ENCODE measurements at regions not wholly inside any gene's neighbourhood (a gene's known extent, or its start where the extent isn't known, plus 50 kb on each side); places are given as distances from the start of the nearest gene placed in this dataset.

DNA sequence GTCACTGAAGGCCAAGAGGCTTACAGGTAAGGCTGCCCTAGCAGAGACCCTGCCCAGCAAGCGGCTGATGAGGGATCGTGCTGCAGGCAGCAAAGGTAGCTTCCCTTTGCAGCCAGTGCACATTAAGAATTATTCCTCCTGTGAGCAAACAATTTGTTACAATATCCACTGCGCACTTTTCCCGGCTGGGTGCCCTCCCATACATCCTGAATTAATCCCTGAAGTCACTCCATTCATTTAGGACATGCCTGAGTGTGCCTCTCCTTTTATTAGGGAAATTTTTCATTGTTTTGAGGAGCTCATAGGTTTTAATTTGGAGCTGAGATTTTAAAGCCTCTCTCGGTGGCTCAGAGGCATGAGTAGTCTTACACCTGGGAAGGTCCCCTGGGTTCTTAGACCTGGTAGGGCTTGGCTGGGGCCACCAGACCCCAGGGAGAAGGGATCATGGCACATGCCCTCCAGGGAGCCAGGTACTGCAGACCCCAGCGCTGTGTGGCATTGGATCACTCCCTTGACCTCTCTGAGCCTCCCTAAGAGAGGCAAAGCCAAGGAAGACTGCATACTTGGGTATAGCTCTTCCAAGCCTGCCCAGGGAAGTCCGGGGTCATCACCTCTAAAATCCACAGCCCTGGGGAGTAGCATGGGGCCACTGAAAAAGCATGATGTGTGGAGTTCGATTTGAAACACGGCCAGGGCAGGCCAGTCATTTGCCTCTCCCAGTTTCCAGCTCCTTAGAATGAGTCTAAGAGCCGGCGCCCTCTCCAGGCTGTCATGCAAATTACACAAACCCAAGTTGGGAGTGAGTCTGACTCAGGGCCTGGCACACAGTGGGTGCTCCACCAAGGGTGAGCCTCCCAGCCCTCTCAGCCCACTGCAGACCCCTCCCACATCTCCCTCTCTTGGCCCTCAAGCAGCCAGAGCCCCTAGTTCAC is 151.9 kb upstream of the LINGO1 start:
- Histone ChIP-seq H3K27me3 (ENCODE audit: control insufficient read depth, insufficient read depth, low read length) (no peaks in the 10 kb centered on the region), H3K4me1 (ENCODE audit: control insufficient read depth, insufficient read depth, low read length) (peaks cover 5% of the 10 kb centered on the region; the same call in 1 of the 2 replicates), H3K27ac (ENCODE audit: low read length) (no peak overlapping the region), H3K4me3 (ENCODE audit: low read length) (no peak overlapping the region), H3K36me3 (ENCODE audit: control insufficient read depth, insufficient read depth, low read length) (no peaks in the 10 kb centered on the region), H3K9me3 (ENCODE audit: control insufficient read depth, insufficient read depth, low read length) (no peaks in the 10 kb centered on the region)
- WGBS (ENCODE audit: insufficient coverage, insufficient read length), result no CpG with 5 or more reads among the region's 11 CpGs
- DNase-seq (ENCODE audit: low read depth, low spot score), result peak; percentile 27

DNA sequence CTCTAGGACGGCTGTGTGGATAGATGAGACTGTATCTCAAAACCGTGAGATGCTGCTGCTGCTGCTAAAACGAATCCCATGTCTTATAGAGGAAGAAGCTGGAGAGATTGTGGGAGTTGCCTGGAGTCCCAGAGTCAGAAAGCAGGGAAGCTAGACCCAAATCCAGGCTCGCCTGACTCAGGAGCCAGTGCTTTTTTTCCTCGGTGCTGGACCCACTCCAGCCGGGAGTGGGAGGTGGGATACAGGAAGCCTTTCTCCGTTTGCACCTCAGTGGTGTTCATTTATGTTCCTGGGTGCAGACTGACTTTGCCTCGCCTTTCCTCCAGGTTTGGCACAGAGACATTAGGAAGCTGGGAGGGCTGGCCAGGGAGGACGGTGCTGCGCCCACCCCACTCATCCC is 150.9 kb upstream of the LINGO1 start:
- peaks cover 5% of the 10 kb centered on the region; the same call in 1 of the 2 replicates for H3K4me1 ChIP-seq (ENCODE audit: control insufficient read depth, insufficient read depth, low read length)

DNA sequence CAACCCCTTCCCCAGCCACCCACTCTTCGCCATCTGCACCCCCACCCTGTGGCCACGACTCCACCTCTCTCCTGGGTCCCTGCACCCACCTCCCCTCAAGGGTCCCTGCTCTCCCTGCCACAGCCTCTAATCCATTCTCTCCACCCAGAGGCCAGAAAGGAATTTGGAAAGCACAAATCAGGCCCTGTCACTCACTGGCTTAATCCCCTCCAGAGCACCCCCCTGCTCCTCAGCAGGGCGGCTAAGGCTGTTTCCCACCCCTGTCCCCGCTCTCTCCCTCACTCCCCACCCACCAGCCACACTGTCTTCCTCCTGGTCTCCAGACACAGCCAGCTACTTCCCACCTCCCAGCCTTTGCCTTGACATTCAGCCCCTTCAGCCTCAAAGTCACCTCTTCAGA is 150.0 kb upstream of the LINGO1 start:
- Histone ChIP-seq H3K27me3 (ENCODE audit: control insufficient read depth, insufficient read depth, low read length) (no peaks in the 10 kb centered on the region), H3K27ac (ENCODE audit: low read length) (no peak overlapping the region), H3K36me3 (ENCODE audit: control insufficient read depth, insufficient read depth, low read length) (no peaks in the 10 kb centered on the region), H3K9me3 (ENCODE audit: control insufficient read depth, insufficient read depth, low read length) (no peaks in the 10 kb centered on the region), H3K4me1 (ENCODE audit: control insufficient read depth, insufficient read depth, low read length) (peaks cover 5% of the 10 kb centered on the region; the same call in 1 of the 2 replicates), H3K4me3 (ENCODE audit: low read length) (no peak overlapping the region)
- no peak for DNase-seq (ENCODE audit: low read depth, low spot score)
- no CpG with 5 or more reads among the region's 4 CpGs for WGBS (ENCODE audit: insufficient coverage, insufficient read length)

More for the DNA sequence above, 150.9 kb upstream of the LINGO1 start:
- no peaks in the 10 kb centered on the region for H3K9me3 ChIP-seq (ENCODE audit: control insufficient read depth, insufficient read depth, low read length)
- no peaks in the 10 kb centered on the region for H3K27me3 ChIP-seq (ENCODE audit: control insufficient read depth, insufficient read depth, low read length)
- WGBS (ENCODE audit: insufficient coverage, insufficient read length), result no CpG with 5 or more reads among the region's 10 CpGs
- no peak for DNase-seq (ENCODE audit: low read depth, low spot score)
- H3K4me3 ChIP-seq (ENCODE audit: low read length), result no peak overlapping the region
- no peak overlapping the region for H3K27ac ChIP-seq (ENCODE audit: low read length)
- no peaks in the 10 kb centered on the region for H3K36me3 ChIP-seq (ENCODE audit: control insufficient read depth, insufficient read depth, low read length)

DNA sequence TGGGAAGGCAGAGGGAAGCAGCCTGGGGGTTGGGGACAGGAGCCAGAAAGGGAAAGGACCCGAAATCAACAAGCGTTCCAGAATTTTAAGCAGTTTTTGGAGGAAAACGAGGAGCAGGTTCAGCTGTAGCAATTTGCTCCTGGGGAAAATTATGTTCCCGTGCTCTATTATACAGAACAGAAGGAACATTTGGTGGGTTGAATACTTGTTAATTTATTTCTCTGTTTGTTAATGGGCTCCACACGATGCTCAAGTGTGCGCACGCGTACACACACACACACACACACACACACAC is 149.2 kb upstream of the LINGO1 start:
- Histone ChIP-seq H3K36me3 (ENCODE audit: control insufficient read depth, insufficient read depth, low read length) (no peaks in the 10 kb centered on the region), H3K27ac (ENCODE audit: low read length) (no peak overlapping the region), H3K27me3 (ENCODE audit: control insufficient read depth, insufficient read depth, low read length) (no peaks in the 10 kb centered on the region), H3K4me1 (ENCODE audit: control insufficient read depth, insufficient read depth, low read length) (peaks cover 5% of the 10 kb centered on the region; the same call in 1 of the 2 replicates), H3K4me3 (ENCODE audit: low read length) (no peak overlapping the region), H3K9me3 (ENCODE audit: control insufficient read depth, insufficient read depth, low read length) (no peaks in the 10 kb centered on the region)
- DNase-seq (ENCODE audit: low read depth, low spot score), result no peak
- WGBS (ENCODE audit: insufficient coverage, insufficient read length), result no CpG with 5 or more reads among the region's 8 CpGs

DNA sequence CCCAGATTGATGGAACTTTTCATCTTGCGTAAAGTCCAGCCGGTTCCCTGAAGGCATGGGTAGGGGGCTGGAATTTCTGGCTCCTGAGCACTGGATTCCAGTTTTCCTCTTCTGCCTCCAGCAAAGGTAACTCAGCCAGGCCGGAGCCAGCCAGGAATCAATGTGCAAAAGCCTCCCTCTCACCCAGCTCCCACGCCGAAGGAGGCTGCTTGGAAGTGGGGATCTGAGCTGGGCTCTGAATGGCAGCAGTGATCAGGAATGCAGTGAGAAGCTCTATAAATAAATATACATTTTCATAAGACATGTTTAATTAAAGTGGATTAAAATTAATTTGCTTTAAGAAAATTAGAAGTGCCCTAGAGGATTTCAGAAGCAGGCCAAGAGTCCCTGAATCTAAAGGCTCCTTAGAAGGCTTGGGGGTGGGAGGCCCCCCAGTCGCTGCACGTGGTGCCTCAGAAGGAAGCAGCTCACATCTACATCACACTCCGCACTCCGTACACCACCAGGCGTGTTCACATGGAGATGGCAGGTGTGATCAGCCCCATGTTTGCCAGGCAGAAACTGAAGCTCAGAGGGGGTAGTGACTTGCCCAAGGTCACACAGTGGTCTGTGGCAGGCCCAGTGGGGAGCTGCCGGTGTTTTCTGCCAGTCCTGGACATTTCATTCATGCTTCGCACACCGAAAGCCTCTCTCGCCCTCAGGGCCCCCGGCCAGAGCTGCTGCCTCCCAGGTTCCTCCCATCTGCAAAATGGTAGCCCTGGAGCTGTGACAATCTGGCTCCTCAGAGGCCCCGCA is 148.6 kb upstream of the LINGO1 start:
- no peaks in the 10 kb centered on the region for H3K36me3 ChIP-seq (ENCODE audit: control insufficient read depth, insufficient read depth, low read length)
- no peaks in the 10 kb centered on the region for H3K27me3 ChIP-seq (ENCODE audit: control insufficient read depth, insufficient read depth, low read length)
- H3K4me3 ChIP-seq (ENCODE audit: low read length), result no peak overlapping the region
- no peak overlapping the region for H3K27ac ChIP-seq (ENCODE audit: low read length)
- no CpG with 5 or more reads among the region's 16 CpGs for WGBS (ENCODE audit: insufficient coverage, insufficient read length)
- H3K9me3 ChIP-seq (ENCODE audit: control insufficient read depth, insufficient read depth, low read length), result no peaks in the 10 kb centered on the region
- no peak for DNase-seq (ENCODE audit: low read depth, low spot score)
- H3K4me1 ChIP-seq (ENCODE audit: control insufficient read depth, insufficient read depth, low read length), result peaks cover 5% of the 10 kb centered on the region; the same call in 1 of the 2 replicates

DNA sequence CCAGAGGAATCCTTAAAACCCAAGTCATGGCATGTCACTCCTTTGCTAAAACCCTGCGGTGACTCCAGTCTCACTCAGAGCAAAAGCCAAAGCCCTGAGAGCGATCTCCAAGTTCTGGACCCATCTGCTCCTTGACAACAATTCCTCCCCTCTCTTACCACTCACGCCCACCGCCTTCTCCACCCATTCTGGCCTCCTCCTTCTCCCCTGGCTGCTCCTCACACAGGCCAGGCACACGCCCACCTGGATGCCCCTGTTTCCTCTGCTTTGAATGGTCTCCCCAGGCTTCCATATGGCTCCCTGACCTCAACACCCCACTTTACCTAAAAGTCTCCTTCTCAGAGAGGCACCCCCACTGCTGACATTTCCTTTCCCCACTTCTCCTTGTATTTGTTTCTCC is 146.1 kb upstream of the LINGO1 start:
- WGBS (ENCODE audit: insufficient coverage, insufficient read length), result no CpG with 5 or more reads among the region's 5 CpGs

DNA sequence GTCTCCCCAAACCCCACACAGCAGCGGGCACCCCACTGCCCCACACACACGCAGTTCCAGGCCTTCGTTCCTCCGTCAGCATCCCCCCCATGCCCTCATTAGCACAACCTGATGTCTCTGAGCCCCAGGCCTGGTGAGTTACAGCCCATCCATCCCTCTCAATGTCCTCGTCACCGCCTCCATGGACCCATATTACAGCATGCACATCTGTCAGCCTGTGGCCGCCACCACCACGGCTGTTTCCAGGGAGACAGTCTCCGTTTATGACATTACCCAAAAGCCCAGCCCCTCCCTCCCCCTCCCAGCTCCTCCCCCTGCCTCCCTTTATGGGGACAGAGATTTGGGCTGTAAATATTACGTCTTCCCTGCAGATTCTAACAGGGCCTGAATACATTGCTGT is 143.1 kb upstream of the LINGO1 start:
- no peak for DNase-seq (ENCODE audit: low read depth, low spot score)
- Histone ChIP-seq H3K4me1 (ENCODE audit: control insufficient read depth, insufficient read depth, low read length) (no peaks in the 10 kb centered on the region), H3K27me3 (ENCODE audit: control insufficient read depth, insufficient read depth, low read length) (no peaks in the 10 kb centered on the region), H3K36me3 (ENCODE audit: control insufficient read depth, insufficient read depth, low read length) (no peaks in the 10 kb centered on the region), H3K27ac (ENCODE audit: low read length) (no peak overlapping the region), H3K9me3 (ENCODE audit: control insufficient read depth, insufficient read depth, low read length) (no peaks in the 10 kb centered on the region), H3K4me3 (ENCODE audit: low read length) (no peak overlapping the region)
- no CpG with 5 or more reads among the region's 10 CpGs for WGBS (ENCODE audit: insufficient coverage, insufficient read length)

More for the DNA sequence above, 146.1 kb upstream of the LINGO1 start:
- no peak overlapping the region for H3K27ac ChIP-seq (ENCODE audit: low read length)
- H3K4me1 ChIP-seq (ENCODE audit: control insufficient read depth, insufficient read depth, low read length), result no peaks in the 10 kb centered on the region
- H3K9me3 ChIP-seq (ENCODE audit: control insufficient read depth, insufficient read depth, low read length), result no peaks in the 10 kb centered on the region
- H3K27me3 ChIP-seq (ENCODE audit: control insufficient read depth, insufficient read depth, low read length), result no peaks in the 10 kb centered on the region
- no peak for DNase-seq (ENCODE audit: low read depth, low spot score)
- H3K4me3 ChIP-seq (ENCODE audit: low read length), result no peak overlapping the region
- no peaks in the 10 kb centered on the region for H3K36me3 ChIP-seq (ENCODE audit: control insufficient read depth, insufficient read depth, low read length)

DNA sequence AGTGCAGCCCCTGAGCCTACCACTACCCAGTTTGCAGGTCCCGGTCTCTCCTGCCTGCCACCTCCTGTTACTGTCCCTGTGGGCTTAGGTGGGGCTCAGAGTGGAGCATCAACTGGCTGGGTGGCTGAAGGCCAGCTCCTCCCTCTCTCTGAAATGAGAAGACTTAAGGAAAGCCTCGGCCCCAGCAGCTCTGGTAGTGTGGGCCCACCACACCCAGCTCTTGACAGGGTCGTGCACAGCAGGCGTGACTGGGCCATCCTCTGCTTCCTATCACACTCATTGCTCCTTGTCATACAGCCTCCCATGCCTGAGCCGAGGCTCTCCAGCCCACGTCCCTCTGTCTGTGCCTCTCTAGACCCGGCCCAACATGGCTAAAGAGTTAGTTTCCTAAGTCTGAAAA is 142.7 kb upstream of the LINGO1 start:
- DNase-seq (ENCODE audit: low read depth, low spot score), result no peak
- Histone ChIP-seq H3K4me3 (ENCODE audit: low read length) (no peak overlapping the region), H3K9me3 (ENCODE audit: control insufficient read depth, insufficient read depth, low read length) (no peaks in the 10 kb centered on the region), H3K27me3 (ENCODE audit: control insufficient read depth, insufficient read depth, low read length) (no peaks in the 10 kb centered on the region), H3K36me3 (ENCODE audit: control insufficient read depth, insufficient read depth, low read length) (no peaks in the 10 kb centered on the region), H3K27ac (ENCODE audit: low read length) (no peak overlapping the region), H3K4me1 (ENCODE audit: control insufficient read depth, insufficient read depth, low read length) (no peaks in the 10 kb centered on the region)
- WGBS (ENCODE audit: insufficient coverage, insufficient read length), result no CpG with 5 or more reads among the region's 7 CpGs

DNA sequence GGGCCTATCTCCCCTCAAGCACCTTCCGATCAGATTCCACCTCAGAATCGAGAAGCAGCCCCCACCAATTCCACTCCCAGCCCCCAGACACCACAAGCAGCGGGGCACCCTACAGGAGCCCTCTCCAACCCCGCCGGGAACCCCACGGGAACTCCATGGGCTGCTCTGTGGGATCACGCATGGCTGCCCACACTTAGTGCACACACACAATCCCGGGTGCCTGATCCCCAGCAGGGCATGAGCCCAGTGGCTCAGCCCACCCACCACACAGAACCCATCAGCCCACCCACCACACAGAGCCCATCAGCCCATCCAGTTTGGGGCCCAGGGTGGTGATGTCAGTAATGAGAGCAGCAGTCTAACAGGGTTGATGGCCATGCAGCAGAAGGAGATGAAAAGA is 141.6 kb upstream of the LINGO1 start:
- Histone ChIP-seq H3K4me3 (ENCODE audit: low read length) (no peak overlapping the region), H3K4me1 (ENCODE audit: control insufficient read depth, insufficient read depth, low read length) (no peaks in the 10 kb centered on the region), H3K27ac (ENCODE audit: low read length) (no peak overlapping the region), H3K9me3 (ENCODE audit: control insufficient read depth, insufficient read depth, low read length) (no peaks in the 10 kb centered on the region), H3K27me3 (ENCODE audit: control insufficient read depth, insufficient read depth, low read length) (no peaks in the 10 kb centered on the region), H3K36me3 (ENCODE audit: control insufficient read depth, insufficient read depth, low read length) (no peaks in the 10 kb centered on the region)
- DNase-seq (ENCODE audit: low read depth, low spot score), result no peak
- WGBS (ENCODE audit: insufficient coverage, insufficient read length), result no CpG with 5 or more reads among the region's 8 CpGs

DNA sequence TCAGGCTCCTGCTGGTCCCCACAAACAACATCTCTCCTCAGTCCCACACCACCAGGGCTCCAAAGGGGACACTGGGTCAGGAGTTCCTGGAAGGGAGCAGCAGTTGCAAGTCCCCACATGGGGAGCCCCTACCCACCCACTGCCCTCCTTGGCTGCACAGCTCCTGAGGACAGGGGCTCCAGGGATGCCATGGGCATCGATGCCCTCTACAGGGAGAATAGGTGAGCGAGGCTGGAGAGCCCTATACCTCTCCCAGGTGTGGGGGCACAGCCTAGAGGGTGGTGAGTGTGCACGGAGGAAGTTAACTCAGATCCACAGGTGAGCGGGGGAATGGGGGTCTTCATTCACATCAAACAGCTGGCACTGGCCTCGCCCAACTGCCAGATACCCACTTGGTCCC is 141.2 kb upstream of the LINGO1 start:
- no peaks in the 10 kb centered on the region for H3K36me3 ChIP-seq (ENCODE audit: control insufficient read depth, insufficient read depth, low read length)
- no peak overlapping the region for H3K27ac ChIP-seq (ENCODE audit: low read length)
- H3K9me3 ChIP-seq (ENCODE audit: control insufficient read depth, insufficient read depth, low read length), result no peaks in the 10 kb centered on the region
- H3K27me3 ChIP-seq (ENCODE audit: control insufficient read depth, insufficient read depth, low read length), result no peaks in the 10 kb centered on the region
- no CpG with 5 or more reads among the region's 5 CpGs for WGBS (ENCODE audit: insufficient coverage, insufficient read length)
- no peak for DNase-seq (ENCODE audit: low read depth, low spot score)
- no peaks in the 10 kb centered on the region for H3K4me1 ChIP-seq (ENCODE audit: control insufficient read depth, insufficient read depth, low read length)
- no peak overlapping the region for H3K4me3 ChIP-seq (ENCODE audit: low read length)

Data from iPS DF 6.9 (cell line).